HUES64 (cell line): ENCODE measurements at regions not wholly inside any gene's neighbourhood (a gene's known extent, or its start where the extent isn't known, plus 50 kb on each side); places are given as distances from the start of the nearest gene placed in this dataset.
A peak's percentile ranks its signal among the peaks of the same experiment; 100 is the strongest.

ENCODE experiments used
- H3K27ac ChIP-seq: 2 replicates; pipeline ENCODE4 v1.7.0; 2013; ENCODE audit warnings: low read depth, low read length, inconsistent platforms
- H3K27me3 ChIP-seq: 2 replicates; pipeline ENCODE4 v1.6.1; 2013; ENCODE audit warnings: mild to moderate bottlenecking, low read length; ENCODE audit not compliant: insufficient read depth
- H3K36me3 ChIP-seq: 2 replicates; pipeline ENCODE4 v1.6.1; 2013; ENCODE audit warnings: mild to moderate bottlenecking, low read length; ENCODE audit not compliant: insufficient read depth
- H3K4me1 ChIP-seq: 2 replicates; pipeline ENCODE4 v1.6.1; 2013; ENCODE audit warnings: mild to moderate bottlenecking, low read length, moderate library complexity; ENCODE audit not compliant: insufficient read depth
- H3K4me3 ChIP-seq: 2 replicates; pipeline ENCODE4 v1.5.1; 2013; ENCODE audit warnings: mild to moderate bottlenecking, low read length, moderate library complexity
- H3K9ac ChIP-seq: 2 replicates; pipeline ENCODE4 v1.6.1; 2013; ENCODE audit warnings: mild to moderate bottlenecking, low read depth, low read length
- H3K9me3 ChIP-seq: 2 replicates; pipeline ENCODE4 v1.6.1; 2013; ENCODE audit warnings: low read depth, low read length; ENCODE audit not compliant: insufficient read depth
- WGBS: fragments of 150-250, 120-280 bp; methylation state at CpG from one replicate; pipeline ENCODE4 v1.1.7; 2013; ENCODE audit warnings: missing lambda C conversion rate; 5-methylcytosine and 5-hydroxymethylcytosine counted together

GRCh38 chr6:54758340-54758739, 88.2 kb upstream of the FAM83B start:
- WGBS = 71% methylated on average over 2 of the region's 2 CpGs
- H3K9ac ChIP-seq = no peak overlapping the region
- no peak overlapping the region for H3K4me3 ChIP-seq
- H3K27ac ChIP-seq = no peak overlapping the region
- H3K36me3 ChIP-seq = no peaks in the 10 kb centered on the region
- no peaks in the 10 kb centered on the region for H3K4me1 ChIP-seq
- no peaks in the 10 kb centered on the region for H3K9me3 ChIP-seq
- no peaks in the 10 kb centered on the region for H3K27me3 ChIP-seq

- no peaks in the 10 kb centered on the region for H3K4me1 ChIP-seq
- no peaks in the 10 kb centered on the region for H3K9me3 ChIP-seq
- no peak overlapping the region for H3K4me3 ChIP-seq
- no peaks in the 10 kb centered on the region for H3K27me3 ChIP-seq
- H3K36me3 ChIP-seq = no peaks in the 10 kb centered on the region
- 100% methylated on average over 1 of the region's 1 CpG for WGBS
- H3K27ac ChIP-seq = no peak overlapping the region
- no peak overlapping the region for H3K9ac ChIP-seq
Observed at GRCh38 chr6:54768494-54768893, 78.1 kb upstream of the FAM83B start.

- 97% methylated on average over 12 of the region's 12 CpGs for WGBS
- no peak overlapping the region for H3K27ac ChIP-seq
- H3K4me1 ChIP-seq = no peaks in the 10 kb centered on the region
- no peaks in the 10 kb centered on the region for H3K9me3 ChIP-seq
- H3K9ac ChIP-seq = no peak overlapping the region
- H3K4me3 ChIP-seq = no peak overlapping the region
- H3K27me3 ChIP-seq = no peaks in the 10 kb centered on the region
- H3K36me3 ChIP-seq = no peaks in the 10 kb centered on the region
Observed at GRCh38 chr6:54770328-54770727, 76.2 kb upstream of the FAM83B start.

GRCh38 chr6:54771968-54772367, 74.6 kb upstream of the FAM83B start:
- 93% methylated on average over 1 of the region's 3 CpGs for WGBS
- Histone ChIP-seq H3K4me1 (peaks cover under 1% of the 10 kb centered on the region; the same call in 1 of the 2 replicates), H3K27me3 (no peaks in the 10 kb centered on the region), H3K27ac (no peak overlapping the region), H3K4me3 (no peak overlapping the region), H3K9ac (no peak overlapping the region), H3K36me3 (no peaks in the 10 kb centered on the region), H3K9me3 (no peaks in the 10 kb centered on the region)

GRCh38 chr6:54772610-54773009, 74.0 kb upstream of the FAM83B start:
- no peaks in the 10 kb centered on the region for H3K36me3 ChIP-seq
- no peak overlapping the region for H3K4me3 ChIP-seq
- no peak overlapping the region for H3K9ac ChIP-seq
- no peaks in the 10 kb centered on the region for H3K9me3 ChIP-seq
- H3K27ac ChIP-seq = no peak overlapping the region
- 100% methylated on average over 2 of the region's 2 CpGs for WGBS
- peaks cover 6% of the 10 kb centered on the region; the same call in 1 of the 2 replicates for H3K4me1 ChIP-seq
- no peaks in the 10 kb centered on the region for H3K27me3 ChIP-seq

GRCh38 chr6:54775576-54775975, 71.0 kb upstream of the FAM83B start:
- Histone ChIP-seq H3K9ac (no peak overlapping the region), H3K27ac (no peak overlapping the region), H3K9me3 (no peaks in the 10 kb centered on the region), H3K27me3 (no peaks in the 10 kb centered on the region), H3K4me1 (peaks cover 6% of the 10 kb centered on the region; the same call in 1 of the 2 replicates), H3K36me3 (no peaks in the 10 kb centered on the region), H3K4me3 (no peak overlapping the region)
- 96% methylated on average over 1 of the region's 1 CpG for WGBS

- H3K27ac ChIP-seq = peak overlapping the region; percentile 29; the same call in 1 of the 2 replicates
Observed at GRCh38 chr6:54776891-54777290, 69.7 kb upstream of the FAM83B start.

GRCh38 chr6:54778731-54779130, 67.8 kb upstream of the FAM83B start:
- no peak overlapping the region for H3K27ac ChIP-seq
- peaks cover 6% of the 10 kb centered on the region; the same call in 1 of the 2 replicates for H3K4me1 ChIP-seq
- H3K36me3 ChIP-seq = no peaks in the 10 kb centered on the region
- no peaks in the 10 kb centered on the region for H3K9me3 ChIP-seq
- H3K4me3 ChIP-seq = no peak overlapping the region
- no peak overlapping the region for H3K9ac ChIP-seq
- no peaks in the 10 kb centered on the region for H3K27me3 ChIP-seq

More at GRCh38 chr6:54776891-54777290, 69.7 kb upstream of the FAM83B start:
- Histone ChIP-seq H3K36me3 (no peaks in the 10 kb centered on the region), H3K9me3 (no peaks in the 10 kb centered on the region), H3K4me3 (no peak overlapping the region), H3K4me1 (peaks cover 6% of the 10 kb centered on the region; the same call in 1 of the 2 replicates), H3K9ac (no peak overlapping the region), H3K27me3 (no peaks in the 10 kb centered on the region)
- 81% methylated on average over 1 of the region's 1 CpG for WGBS

GRCh38 chr6:54784011-54784410, 62.6 kb upstream of the FAM83B start:
- WGBS = 90% methylated on average over 2 of the region's 2 CpGs
- no peak overlapping the region for H3K9ac ChIP-seq
- H3K4me3 ChIP-seq = no peak overlapping the region
- H3K27me3 ChIP-seq = no peaks in the 10 kb centered on the region
- no peaks in the 10 kb centered on the region for H3K4me1 ChIP-seq
- H3K36me3 ChIP-seq = no peaks in the 10 kb centered on the region
- H3K9me3 ChIP-seq = no peaks in the 10 kb centered on the region
- no peak overlapping the region for H3K27ac ChIP-seq

GRCh38 chr6:54786154-54786553, 60.4 kb upstream of the FAM83B start:
- WGBS = 90% methylated on average over 2 of the region's 2 CpGs
- no peaks in the 10 kb centered on the region for H3K4me1 ChIP-seq
- H3K27ac ChIP-seq = no peak overlapping the region
- no peak overlapping the region for H3K4me3 ChIP-seq
- no peaks in the 10 kb centered on the region for H3K36me3 ChIP-seq
- H3K9ac ChIP-seq = no peak overlapping the region
- no peaks in the 10 kb centered on the region for H3K27me3 ChIP-seq
- H3K9me3 ChIP-seq = no peaks in the 10 kb centered on the region

GRCh38 chr6:54787825-54788224, 58.7 kb upstream of the FAM83B start:
- Histone ChIP-seq H3K9ac (no peak overlapping the region), H3K27ac (no peak overlapping the region), H3K9me3 (no peaks in the 10 kb centered on the region), H3K36me3 (no peaks in the 10 kb centered on the region), H3K27me3 (no peaks in the 10 kb centered on the region), H3K4me1 (no peaks in the 10 kb centered on the region), H3K4me3 (no peak overlapping the region)
- no CpG with 5 or more reads among the region's 1 CpG for WGBS
